ENCODE measurements at regions not wholly inside any gene's neighbourhood (a gene's known extent, or its start where the extent isn't known, plus 50 kb on each side); places are given as distances from the start of the nearest gene placed in this dataset.
"Not testable (repeated sequence)": the region's sequence is repeated elsewhere in the genome, so short reads cannot be mapped to it uniquely, and the experiment has no call there.

DNA sequence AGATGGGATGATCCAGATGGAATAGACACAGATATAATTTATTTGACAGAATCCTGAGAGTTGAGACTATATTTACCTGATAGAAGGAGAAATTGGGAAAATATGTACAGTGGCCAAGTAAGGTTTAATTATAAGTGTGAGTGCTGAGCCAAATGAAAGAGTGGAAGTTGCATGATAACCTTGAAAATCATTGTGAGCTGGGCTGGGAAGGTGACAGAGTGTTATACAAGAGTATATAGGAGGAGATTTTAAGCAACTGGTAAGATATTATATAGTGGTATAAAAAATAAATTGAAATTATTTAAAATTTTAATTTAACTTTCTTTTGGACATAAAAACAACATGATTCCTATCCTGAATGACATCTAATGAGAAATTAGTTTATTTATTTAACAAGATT lies 340.8 kb downstream of the NUP35 start:
- DNase-seq: no peak

DNA sequence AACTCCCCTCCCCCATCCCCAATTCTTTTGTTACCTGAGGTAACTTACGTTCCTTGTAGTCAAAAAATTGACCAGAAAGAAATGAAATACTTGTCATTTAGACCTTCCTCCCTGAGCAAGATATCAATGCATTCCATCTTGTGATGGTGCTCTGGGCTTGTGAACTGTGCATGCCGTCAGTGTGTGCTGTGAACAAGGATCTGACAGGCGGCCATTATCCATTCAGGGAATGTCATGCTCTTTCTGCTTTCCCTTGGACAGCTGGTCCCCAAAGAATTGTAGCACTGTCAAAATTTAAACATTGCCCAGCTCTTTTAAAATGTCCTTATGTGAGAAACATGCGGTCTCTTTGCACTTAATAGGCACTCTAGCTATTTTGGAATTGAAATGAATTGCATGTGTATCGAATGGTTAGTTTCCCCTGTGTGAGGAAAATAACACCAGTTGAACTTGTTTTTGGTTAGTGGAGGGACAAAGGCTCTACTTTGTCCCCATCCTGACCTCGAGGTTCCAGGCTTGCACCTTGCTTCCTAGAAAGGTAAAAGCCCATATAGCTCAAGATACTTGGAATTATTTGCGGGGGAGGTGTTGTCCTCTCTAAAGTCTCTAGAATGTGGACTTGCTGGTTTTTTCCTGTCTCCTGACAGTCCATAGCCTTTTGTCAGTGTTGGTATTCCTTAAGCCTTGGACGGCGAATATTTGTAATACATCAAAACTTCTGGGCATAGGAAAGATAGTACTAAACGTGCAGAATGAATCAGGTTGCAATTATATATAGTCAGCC lies 350.9 kb downstream of the NUP35 start:
- DNase-seq: no peak

DNA sequence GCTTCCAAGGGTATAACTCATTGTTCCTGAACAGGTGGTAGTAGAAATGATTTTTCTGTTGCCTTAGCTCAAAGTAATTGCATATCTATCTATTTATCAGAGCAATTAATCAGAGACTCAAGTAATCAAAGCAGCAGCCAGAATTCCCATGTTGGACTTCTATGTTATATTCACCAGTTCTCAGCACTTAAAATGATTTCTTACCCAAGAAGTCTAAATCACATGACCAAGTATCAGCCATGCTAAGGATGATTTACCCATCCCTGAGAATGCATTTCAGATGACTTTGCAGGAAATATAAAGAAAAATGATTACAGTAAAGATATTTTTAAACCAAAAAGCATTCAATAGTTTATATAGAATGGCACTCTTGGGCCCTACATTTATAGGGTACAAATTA lies 352.2 kb downstream of the NUP35 start:
- DNase-seq: no peak

DNA sequence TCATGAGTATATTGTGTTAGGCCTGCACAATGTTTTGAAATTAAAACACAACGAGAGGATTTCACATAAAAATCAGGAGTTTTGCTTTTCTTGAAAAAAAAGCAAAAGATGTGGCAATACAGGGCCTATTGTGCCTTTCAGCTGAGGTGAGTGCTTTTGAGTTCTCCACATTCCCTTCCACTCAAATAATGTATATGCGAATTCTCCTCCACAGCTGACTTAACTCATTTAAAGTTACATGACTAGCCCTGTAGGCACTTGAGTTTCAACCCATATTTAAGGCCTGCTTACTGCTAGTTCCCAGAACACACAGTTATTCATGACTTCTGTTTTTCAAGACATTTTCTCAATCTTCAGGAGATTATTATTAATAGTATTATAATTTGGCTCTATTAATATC lies 353.1 kb downstream of the NUP35 start:
- DNase-seq: no peak

DNA sequence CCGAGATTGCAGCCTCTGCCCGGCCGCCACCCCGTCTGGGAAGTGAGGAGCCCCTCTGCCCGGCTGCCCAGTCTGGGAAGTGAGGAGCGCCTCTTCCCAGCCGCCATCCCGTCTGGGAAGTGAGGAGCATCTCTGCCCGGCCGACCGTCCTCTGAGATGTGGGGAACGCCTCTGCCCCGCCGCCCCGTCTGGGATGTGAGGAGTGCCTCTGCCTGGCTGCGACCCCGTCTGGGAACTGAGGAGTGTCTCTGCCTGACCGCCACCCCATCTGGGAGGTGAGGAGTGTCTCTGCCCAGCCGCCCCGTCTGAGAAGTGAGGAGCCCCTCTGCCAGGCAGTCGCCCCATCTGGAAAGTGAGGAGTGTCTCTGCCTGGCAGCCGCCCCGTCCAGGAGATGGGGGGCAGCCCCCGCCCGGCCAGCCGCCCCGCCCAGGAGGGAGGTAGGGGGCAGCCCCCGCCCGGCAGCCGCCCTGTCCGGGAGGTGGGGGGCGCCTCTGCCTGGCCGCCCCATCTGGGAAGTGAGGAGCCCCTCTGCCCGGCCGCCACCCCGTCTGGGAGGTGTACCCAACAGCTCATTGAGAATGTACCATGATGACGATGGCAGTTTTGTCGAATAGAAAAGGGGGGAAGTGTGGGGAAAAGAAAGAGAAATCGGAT lies 354.8 kb downstream of the NUP35 start:
- DNase-seq: not testable (repeated sequence)

DNA sequence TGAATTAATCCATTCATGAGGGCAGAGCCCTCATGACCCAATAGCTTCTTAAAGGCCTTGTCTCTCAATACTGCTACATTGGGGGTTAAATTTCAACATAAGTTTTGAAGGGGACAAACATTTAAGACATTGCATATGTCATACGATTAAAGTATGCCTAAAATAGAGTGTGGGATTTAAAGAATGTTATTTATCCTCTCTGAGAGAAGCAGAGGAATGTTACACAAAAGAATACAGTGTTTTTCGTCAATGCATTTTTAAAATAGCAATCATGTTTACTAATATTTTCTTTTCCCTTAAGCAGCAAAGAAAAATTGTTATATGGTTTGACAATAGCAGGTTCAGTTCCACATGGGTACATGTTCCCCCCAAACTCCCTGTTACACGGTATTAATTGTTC lies 363.1 kb downstream of the NUP35 start:
- no peak for DNase-seq

DNA sequence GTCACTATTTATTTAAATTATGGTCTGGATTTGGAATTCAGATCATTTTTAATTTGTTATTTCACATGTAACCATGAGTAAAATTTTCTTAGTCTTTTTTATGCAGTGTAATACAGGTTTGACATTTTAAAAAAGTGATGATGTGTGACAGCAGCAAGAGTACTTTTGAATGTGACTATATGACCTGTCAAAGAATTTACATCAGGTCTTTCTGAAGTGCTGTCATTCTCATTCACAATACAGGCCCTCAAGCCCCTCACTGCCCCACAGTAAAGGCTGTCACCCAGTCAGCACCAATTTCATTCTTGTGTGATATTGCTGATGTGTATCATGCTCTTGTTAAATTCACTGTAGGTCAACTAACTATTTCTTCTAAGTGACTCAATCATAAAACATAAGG lies 364.2 kb downstream of the NUP35 start:
- DNase-seq: no peak

DNA sequence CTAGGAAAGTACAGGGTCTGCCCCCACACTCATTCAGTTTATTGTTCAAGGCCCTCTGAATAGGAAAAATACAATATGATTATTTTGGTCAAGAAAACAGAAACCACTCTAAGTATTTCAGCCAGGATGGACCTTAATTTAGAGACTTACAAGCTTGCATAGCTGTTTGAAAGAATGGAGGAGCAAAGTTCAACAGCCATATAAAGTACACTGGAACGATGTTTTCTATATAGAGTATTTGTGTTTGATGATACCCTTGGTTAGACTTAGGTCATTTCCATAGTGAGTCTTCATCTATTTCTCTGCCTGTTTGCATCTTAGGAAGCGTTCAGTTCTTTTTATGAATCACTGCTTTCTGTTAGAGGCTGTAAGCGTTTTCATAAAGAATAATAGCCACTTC lies 366.2 kb downstream of the NUP35 start:
- no peak for DNase-seq

DNA sequence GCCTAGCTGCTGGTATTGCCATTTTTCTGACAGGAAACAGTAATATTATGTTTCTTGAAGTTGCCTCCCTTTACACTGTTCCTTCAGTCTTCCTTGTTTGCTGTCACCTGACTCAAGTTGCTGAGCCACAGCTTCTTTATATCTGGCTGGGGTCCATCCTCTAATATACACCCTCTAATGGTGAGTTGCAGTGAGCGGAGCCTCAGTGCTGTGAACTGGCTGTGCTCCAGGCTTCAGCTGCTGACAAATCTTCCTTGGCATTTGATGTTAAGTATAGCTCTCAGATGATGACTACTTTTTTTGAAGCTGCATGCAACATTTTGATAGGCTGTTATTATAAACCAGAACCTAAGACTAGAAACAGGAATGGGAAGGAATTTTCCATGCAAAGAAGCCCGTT lies 366.7 kb downstream of the NUP35 start:
- no peak for DNase-seq

DNA sequence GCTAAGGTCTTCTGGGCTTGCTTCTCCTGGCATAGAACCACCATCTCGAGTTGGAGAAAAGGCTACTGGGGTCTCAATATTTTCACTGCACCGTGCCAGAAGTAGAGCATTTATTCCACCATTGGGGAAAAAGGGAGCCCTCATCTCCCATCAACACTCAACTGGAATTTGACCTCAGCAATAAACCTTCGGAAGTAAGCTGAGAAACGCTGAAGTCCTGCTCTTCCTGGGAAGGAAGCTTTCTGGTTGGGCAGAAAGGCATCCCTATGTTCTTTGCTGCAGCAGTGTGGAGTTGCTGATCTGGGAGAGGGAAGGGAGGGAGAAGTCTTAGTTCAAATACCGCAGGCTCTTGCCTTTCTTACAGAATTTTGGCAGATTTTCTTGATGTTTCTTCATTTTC lies 368.8 kb downstream of the NUP35 start:
- DNase-seq: no peak

DNA sequence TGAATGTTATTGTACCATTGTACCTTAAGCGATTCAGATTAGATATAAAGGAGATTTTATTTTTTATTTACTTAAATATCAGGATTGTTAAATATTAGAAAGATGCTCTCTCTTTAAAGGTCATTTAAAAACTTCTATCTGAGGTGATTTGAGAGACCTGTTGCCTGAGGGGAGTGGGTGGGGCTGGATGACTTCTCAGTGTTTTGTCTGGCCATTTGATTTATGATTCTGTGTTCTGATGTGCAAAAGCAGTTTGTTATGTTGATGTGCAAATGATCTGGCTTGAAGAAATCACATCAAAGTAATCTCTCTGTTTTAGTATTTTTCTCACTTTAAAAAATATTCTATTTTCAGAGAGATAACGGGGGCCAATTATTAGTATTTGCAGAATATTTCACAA lies 370.8 kb downstream of the NUP35 start:
- DNase-seq: no peak

DNA sequence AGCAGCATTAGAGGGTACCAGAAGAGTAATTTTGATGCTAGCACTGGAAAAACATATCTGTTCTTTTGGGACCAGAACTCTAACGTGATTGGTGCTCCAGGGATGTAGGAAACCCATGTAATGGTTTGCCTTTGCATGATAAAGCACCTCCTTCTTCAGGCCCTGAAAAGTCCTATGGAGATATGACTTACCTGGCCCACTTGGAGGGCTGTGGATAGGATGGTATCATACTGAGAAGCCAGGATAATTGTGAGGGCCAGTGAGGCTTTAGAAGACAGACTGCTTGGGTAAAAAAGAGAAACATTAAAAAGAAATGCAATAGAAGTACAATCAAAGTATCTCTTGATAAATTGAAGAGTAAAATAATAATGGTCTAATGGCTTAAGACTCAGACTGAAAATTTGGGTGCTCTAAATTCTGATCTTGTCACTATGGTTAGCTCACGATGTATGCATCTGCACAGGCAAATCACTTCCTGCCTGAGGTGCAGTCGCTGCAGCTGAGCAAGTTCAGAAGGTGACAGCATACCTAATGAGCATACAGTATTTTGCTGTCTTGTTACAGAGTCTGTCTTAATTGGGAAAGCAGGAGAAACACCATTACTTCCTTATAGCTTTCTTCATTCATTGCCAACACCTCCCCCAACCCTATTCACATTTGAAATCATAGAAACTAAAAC lies 371.5 kb downstream of the NUP35 start:
- no peak for DNase-seq

DNA sequence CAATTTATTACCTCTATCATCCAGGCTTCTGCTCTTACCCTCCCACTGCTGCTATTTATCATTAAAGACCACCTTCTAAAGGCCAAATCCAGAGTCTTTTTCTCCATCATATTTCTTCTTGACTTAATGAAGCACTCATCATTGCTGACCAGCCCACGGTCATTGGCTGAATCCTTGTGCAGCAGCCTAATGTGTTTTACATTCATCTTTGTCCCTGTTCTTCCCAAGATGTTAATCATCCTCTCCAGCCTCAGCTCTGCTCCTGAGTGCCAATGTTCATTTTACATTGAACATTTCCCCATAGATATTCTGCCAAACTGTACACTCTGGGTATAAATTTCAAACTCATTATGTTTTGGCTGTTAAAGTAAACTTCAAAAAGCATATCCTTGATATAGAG lies 373.6 kb downstream of the NUP35 start:
- DNase-seq: no peak

DNA sequence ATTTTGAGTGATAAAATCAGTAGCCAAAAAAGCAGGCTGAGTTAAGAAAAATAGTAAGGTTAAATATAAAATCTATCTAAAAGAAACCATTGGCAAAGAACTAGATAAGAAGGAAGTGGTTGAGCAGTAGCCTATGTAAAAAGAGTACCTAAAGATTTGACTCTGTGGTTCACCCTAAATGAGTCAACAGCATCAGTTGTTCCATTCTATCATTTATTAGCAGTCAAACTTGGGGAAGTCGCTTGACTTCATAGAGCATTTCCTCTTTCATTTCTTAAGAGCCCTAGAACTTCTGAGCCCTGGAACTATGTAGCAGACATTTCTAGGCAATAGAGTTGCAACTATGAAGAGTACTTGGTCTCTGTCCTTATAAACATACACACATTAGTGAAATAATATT lies 381.7 kb downstream of the NUP35 start:
- no peak for DNase-seq

DNA sequence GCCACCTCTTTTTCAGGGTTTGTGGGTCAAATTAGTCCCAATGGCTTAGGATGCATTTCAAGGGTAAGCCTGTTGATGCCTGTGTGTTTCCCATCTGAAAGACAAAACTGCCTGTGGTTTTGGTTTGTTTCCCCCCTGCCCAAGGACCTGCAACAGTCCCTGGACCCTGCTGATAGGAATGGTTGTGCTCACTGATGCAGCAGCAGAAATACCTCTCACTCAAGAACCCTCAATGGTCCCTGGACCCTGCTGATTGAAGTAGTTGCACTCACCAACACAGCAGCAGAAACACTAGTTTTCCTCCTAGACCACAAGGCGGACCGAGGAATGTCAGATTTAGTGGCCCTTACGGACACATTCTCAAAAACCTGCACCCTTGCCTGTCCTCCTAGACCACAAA lies 386.9 kb downstream of the NUP35 start:
- DNase-seq: no peak

DNA sequence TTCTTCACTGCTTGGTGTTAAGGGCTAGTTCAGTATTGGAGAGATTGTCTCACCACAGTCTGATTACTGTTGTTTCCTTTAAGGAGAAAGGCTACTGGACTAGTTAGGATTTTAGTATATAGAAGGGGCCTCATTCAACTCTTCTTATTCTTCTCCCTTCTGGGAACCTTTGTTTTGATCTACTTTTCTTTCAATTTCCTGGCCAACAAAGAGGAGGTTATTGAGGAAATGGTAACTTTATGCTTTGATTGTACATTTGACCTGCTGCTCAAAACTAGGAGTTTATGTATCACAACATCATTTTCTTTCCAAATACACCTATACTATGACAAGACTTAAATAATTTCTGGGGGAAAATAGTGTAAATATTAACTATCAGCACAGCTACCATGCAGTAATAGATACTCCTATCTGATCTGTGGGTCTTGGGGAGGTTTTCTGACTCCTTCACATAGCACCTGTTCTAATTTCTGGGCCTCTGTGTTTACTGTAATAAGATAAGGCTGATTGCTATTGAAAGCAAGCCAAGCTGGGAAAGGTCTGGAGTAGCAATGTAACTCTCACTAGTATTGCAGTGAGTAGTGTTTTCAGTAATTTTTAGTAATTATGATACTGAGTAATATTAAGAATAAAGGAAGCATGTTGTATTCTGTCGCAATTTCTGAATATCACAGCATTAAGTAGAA lies 395.3 kb downstream of the NUP35 start:
- DNase-seq: no peak

DNA sequence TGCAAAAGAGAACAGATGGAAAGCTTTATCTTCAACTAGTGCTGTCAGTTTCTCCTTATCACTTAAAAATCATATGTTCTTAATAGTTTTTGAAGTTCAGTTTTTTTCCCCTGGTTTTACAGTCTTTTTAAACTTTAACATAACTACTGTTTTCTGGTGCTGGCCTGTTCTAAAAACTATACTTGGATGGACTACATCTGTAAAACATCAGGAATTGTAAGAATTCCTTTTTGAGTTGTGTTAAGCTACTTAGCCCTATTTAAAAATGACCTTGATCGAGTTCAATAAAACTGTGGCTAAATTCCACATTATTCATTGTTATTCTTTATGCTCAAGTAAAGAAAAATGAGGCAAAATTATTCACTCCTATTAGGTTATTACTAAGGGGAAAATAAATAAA lies 397.7 kb downstream of the NUP35 start:
- DNase-seq: no peak

DNA sequence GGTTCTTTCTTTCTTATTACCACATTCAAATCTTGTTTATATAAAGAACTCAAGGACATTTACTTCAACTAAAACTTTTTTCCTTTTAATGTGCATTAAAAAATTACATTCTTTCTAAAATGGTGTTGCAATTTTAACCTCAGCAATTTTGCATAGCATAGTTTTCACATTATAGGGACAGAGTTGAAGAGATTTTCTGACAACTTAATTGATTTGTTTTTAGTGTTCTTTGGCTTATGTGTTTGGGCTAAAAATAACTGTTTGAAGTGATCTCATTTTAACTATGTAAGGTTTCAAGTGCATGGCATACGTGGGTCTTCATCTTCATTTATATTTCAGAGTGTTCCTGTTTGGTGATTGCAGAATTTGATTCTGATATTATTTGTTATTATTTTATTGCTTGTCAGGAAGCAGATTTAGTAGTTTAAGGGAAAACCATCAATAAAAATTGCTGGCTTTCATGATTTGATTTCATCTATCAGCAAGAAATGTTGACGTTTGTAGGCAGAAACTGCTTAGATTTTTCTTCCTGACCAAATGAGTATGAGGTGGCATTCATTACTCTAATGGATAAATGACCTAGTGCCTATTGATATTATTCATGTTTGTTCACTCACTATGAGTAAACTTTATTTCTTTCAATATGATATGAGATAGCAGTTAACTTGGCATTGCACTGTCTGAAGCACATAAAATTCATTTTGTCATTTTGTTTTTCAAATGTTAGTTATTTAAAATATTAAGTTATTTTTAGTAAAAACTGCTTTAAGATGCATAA lies 398.4 kb downstream of the NUP35 start:
- DNase-seq: no peak

DNA sequence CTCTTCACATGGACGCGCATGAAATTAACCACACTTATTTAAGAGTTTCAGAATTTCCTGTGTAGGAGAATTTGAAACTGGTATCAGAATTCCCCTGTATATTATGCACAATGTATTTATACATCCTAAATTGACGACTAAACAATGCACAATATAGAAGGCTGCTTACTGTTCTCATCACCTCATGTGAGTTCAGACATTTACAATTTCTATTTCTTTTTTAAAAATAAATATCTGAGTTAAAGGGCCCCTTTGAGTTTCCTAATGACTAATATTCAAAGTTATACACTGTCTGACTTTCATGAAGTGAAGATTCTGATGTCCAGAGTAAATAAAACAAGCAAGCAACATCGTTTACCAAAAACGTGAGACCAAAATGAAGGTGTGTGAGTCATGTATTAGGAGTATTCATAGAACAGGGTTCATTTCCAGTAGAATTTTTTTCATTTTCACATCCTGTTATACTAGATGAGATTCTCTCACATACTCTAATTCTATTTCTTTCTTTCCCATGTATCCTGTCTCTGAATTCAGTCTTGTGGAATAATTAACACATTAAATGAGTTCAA lies 406.2 kb downstream of the NUP35 start:
- DNase-seq: no peak

DNA sequence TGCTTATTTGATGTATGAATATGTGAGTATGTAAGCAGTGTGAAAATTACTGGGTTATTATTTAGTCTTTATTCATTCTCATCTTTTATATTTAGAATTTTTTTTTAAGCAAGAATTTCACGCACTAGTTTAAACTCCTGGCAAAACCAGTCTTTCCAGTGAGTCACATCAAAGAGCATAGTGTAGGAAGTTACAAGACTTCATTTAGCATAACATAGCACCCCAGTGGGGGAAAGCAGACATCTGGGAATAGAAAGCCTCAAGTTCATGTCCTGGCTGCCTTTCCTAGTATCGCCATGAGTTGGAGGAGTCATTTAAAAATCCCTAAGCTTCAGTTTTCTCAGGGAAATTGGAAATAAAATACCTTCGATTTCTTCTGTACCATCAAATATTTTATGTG lies 408.3 kb downstream of the NUP35 start:
- no peak for DNase-seq

DNA sequence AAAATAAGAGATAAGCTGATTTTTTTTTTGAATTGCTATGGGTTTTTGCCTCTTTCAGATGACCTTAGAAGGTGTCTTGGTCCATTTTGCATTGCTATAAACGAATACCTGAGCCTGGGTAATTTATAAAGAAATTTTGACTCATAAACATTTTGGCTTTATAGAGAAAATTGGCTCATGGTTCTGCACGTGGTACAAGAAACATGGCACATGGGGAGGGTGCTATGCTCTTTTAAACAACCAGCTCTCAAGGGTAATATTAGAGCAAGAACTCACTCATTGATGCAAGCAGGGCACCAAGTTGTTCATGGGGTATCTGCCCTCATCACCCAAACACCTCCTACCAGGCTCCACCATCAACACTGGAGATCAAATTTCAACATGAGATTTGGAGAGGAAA lies 408.8 kb downstream of the NUP35 start:
- DNase-seq: no peak

DNA sequence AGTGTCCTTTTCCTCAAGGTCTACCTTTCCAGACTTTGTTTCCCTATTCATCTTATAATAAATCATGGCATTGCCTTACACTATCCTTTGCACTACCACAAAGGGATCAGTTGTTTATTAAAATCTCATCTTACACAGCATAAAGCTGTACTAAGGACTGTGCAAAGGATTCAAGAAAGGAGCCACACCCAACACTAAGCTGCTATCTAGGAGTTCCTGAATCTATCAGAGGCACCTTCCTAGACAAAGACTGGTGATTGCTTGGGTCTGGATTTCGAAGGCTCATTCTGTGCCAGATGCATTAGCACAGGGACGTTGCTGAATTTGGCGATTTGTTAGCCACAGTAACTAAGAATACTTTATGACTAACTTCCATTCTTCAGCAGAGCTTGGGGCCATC lies 412.0 kb downstream of the NUP35 start:
- DNase-seq: no peak

DNA sequence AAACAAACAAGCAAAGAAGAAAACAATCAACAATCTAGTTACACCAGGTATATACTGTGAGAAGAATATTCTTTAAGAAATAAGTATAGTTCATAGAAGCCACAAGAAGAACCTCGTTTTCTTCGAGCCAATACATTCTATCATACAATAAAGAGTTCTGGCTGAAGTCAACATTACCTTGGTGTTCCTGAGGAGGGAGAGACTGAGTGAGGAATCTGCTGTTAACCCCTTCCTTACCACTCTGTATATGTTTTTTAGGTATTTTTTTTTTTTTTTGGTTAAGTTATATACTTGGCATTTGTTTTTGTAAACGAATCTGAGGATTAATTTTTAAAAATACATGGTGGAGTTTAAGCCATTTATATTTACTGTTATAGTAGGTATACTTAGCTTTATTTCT lies 412.5 kb downstream of the NUP35 start:
- no peak for DNase-seq

All from hematopoietic multipotent progenitor cell treated with erythropoietin and hydrocortisone succinate and interleukin-3 and kit ligand, for 6 days (in vitro differentiated cells).